Liver (tissue), 3 donors: ENCODE measurements at regions not wholly inside any gene's neighbourhood (a gene's known extent, or its start where the extent isn't known, plus 50 kb on each side); places are given as distances from the start of the nearest gene placed in this dataset.

Source experiments
- EGR1 ChIP-seq, 2 donors: IDR thresholded peaks; 2 replicates each; pipeline ENCODE4 v1.6.1; 2016 to 2018; ENCODE audit warnings: antibody characterized with exemption in 2 of 2, low read depth in 2 of 2
- FOXA1 ChIP-seq: IDR thresholded peaks from 2 replicates; pipeline ENCODE4 v1.6.1; 2016; ENCODE audit warnings: antibody characterized with exemption
- GABPA ChIP-seq, 2 donors: IDR thresholded peaks in 1 of 2; conservative IDR thresholded peaks in 1 of 2; 2 replicates each; pipeline ENCODE4 v1.6.1; 2016; ENCODE audit warnings: antibody characterized with exemption in 2 of 2, mild to moderate bottlenecking in 1 of 2, moderate library complexity in 1 of 2
- JUND ChIP-seq, 2 donors: IDR thresholded peaks; 2 replicates each; pipeline ENCODE4 v1.6.1; 2016; ENCODE audit warnings: antibody characterized with exemption in 2 of 2
- RXRA ChIP-seq, 2 donors: IDR thresholded peaks; 2 replicates each; pipeline ENCODE4 v1.6.1; 2017 to 2018; ENCODE audit warnings: antibody characterized with exemption in 2 of 2, mild to moderate bottlenecking in 1 of 2
- TAF1 ChIP-seq: conservative IDR thresholded peaks from 2 replicates; pipeline ENCODE4 v1.6.1; 2016; ENCODE audit warnings: antibody characterized with exemption, mild to moderate bottlenecking
- YY1 ChIP-seq: IDR thresholded peaks from 2 replicates; pipeline ENCODE4 v1.6.1; 2016; ENCODE audit warnings: antibody characterized with exemption, mild to moderate bottlenecking
- TF ChIP-seq, protein P1 (sequence below): fragments of 150-350 bp; IDR thresholded peaks from 2 replicates; pipeline ENCODE4 v1.5.1; 2017; ENCODE audit warnings: improper control_type of control experiment, low read depth, low read length; ENCODE audit not compliant: missing input control
- TF ChIP-seq, protein P2 (sequence below): IDR thresholded peaks from 2 replicates; pipeline ENCODE4 v1.6.1; 2016; ENCODE audit warnings: antibody characterized with exemption
- TF ChIP-seq, protein P3 (sequence below): IDR thresholded peaks from 2 replicates; pipeline ENCODE4 v1.6.1; 2016; ENCODE audit warnings: antibody characterized with exemption
- donor health status: healthy.
- donor health status: healthy.

DNA sequence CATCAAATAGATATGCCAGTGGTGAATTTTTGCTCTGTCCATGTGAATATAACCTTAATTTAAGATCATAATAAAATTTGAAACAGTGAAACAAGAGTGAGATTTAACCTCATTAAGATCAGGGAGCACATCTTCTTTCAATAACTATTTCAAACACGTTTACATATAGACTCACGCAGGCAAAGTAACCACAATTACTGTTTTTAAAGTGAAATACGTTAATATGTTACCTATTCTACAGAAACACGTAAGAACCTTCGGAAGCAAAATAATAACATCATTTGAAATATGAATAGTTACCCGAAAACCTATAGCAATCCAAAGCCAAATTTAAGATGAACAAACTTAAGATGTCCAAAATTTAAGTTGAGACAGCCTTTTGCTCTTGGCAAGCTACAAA, 136.2 kb upstream of the ZC3H12C start:
- TF ChIP-seq, protein P1, sequence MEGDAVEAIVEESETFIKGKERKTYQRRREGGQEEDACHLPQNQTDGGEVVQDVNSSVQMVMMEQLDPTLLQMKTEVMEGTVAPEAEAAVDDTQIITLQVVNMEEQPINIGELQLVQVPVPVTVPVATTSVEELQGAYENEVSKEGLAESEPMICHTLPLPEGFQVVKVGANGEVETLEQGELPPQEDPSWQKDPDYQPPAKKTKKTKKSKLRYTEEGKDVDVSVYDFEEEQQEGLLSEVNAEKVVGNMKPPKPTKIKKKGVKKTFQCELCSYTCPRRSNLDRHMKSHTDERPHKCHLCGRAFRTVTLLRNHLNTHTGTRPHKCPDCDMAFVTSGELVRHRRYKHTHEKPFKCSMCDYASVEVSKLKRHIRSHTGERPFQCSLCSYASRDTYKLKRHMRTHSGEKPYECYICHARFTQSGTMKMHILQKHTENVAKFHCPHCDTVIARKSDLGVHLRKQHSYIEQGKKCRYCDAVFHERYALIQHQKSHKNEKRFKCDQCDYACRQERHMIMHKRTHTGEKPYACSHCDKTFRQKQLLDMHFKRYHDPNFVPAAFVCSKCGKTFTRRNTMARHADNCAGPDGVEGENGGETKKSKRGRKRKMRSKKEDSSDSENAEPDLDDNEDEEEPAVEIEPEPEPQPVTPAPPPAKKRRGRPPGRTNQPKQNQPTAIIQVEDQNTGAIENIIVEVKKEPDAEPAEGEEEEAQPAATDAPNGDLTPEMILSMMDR = no peak
- TF ChIP-seq RXRA (IDR thresholded peaks at IDR 0.05) (no peak), TAF1 (no peak), EGR1 (IDR thresholded peaks at IDR 0.05; ENCODE audit: low read depth in 2 of 2) (no peak), FOXA1 (no peak), GABPA (IDR thresholded peaks at IDR 0.05 in 1 of 2, conservative IDR thresholded peaks at IDR 0.05 in 1 of 2) (no peak), YY1 (no peak), JUND (IDR thresholded peaks at IDR 0.05) (no peak)
- TF ChIP-seq, protein P2, sequence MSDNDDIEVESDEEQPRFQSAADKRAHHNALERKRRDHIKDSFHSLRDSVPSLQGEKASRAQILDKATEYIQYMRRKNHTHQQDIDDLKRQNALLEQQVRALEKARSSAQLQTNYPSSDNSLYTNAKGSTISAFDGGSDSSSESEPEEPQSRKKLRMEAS = no peak
- TF ChIP-seq, protein P3, sequence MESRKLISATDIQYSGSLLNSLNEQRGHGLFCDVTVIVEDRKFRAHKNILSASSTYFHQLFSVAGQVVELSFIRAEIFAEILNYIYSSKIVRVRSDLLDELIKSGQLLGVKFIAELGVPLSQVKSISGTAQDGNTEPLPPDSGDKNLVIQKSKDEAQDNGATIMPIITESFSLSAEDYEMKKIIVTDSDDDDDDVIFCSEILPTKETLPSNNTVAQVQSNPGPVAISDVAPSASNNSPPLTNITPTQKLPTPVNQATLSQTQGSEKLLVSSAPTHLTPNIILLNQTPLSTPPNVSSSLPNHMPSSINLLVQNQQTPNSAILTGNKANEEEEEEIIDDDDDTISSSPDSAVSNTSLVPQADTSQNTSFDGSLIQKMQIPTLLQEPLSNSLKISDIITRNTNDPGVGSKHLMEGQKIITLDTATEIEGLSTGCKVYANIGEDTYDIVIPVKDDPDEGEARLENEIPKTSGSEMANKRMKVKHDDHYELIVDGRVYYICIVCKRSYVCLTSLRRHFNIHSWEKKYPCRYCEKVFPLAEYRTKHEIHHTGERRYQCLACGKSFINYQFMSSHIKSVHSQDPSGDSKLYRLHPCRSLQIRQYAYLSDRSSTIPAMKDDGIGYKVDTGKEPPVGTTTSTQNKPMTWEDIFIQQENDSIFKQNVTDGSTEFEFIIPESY = no peak
